NCI-H1436 (cell line): ENCODE measurements at regions not wholly inside any gene's neighbourhood (a gene's known extent, or its start where the extent isn't known, plus 50 kb on each side); places are given as distances from the start of the nearest gene placed in this dataset.

ENCODE experiments used
- DNase-seq: peaks from one replicate; lab custom pipeline; 2025; lab: John Stamatoyannopoulos, UW

DNA sequence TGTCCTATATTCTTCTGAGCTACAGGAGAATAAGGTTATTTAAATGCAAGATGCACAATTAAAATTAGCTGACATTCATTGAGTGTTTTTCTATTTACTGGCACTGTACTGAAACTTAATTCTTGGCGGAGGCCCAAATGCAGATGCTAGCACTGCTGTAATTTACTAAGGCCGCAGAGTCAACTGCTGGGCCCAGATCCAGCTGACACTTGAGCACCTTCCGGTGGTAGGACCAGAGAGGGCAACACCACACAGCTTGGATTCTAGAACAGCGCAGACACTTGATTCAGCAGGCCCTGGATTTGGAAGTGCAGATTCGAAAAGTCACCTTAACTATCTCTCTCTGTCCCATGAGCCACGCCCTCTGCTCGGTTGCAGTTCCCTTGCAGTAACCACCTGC is 228.6 kb upstream of the TMEM72 start:
- DNase-seq = no peak

DNA sequence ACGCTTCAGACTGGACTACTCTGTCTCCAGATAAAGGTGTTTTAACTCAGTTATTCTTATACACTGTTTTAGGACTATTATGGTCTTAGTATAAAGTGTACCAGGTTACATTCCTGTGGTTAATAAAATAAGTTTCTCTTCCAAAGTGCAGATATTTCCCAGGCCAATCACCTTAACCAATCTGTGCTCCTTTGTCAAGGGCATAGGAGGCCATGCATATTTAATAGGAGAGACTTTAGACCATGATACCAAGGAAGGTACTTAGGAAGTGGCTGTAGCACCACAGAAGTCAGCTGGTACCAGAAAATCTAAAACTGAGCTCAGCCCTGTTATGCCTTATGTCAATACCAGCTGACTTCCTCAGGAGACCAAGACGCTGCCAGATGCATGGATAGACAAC is 226.5 kb upstream of the TMEM72 start:
- no peak for DNase-seq

DNA sequence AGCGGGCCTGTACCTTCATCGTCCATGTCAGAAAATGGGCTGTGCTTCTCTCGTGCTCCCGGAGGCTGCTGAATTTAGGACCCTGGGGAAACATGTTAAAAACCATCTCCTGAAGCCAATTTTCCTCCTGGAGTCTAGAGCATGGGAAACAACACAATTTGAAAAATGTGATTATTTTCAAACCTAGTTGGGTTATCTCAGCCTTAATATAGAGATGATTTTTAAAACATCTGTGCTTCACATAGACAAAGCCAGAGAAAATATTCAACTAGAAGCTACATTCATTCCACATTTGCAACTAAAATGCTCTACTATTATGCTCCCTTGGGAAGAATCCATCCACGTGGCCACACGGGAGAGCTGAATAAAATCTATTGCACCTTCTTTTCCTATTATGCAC is 225.9 kb upstream of the TMEM72 start:
- DNase-seq = no peak

DNA sequence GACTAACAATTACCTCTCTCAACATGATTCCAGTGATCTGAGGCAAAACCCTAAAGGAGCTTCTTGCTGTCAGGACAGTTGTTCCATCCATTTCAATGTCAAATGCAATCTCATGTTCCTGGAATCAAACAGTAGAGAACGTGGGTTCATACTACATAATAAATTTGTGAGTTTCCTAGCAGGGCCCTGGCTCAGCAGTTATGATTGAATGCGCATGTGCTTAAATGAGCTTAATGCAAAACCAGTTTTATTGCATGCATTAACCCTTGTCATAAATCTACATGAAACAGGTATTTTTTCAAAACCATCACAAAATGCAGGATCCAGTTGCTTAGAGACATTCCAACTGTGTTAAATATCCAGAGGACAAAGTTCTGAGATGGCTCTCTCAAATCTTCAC is 225.4 kb upstream of the TMEM72 start:
- DNase-seq = no peak

DNA sequence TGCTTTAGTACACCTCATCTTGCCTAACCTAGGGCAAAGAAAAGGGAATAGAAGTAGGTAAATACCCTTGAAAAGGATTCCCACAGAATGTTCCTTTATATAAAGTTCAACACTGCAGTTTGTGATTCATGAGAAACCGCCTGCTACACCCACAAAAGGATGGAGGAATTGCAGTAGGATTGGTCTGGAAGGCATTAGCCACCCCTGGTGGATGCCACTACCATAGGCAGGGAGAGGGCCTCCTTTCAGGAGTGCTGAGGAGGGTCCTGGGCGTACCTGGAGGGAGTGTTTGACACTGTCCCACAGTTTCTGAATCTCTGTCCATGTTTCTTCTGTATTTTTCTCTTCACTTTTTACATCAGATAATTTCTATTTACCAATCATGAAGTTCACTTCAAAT is 221.8 kb upstream of the TMEM72 start:
- no peak for DNase-seq

DNA sequence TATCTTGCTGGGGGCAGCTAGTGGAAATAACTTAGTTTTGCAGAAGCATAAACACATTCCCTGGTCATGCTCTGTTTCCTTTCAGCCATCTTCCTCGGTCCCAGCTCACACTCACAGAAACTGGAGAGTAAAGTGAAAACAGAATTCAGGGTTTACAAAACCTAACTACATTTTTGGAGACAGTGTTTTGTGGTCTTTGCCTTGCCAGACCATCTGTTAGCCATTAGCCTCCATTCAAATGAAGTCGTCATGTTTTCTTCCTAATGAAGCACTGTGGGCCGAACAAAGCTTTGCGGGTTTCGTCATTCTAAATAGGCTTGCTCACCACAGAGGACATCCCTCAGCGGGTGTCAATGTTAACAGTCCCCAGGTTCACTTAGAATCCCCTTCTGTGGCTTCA is 214.6 kb upstream of the TMEM72 start:
- DNase-seq = no peak

DNA sequence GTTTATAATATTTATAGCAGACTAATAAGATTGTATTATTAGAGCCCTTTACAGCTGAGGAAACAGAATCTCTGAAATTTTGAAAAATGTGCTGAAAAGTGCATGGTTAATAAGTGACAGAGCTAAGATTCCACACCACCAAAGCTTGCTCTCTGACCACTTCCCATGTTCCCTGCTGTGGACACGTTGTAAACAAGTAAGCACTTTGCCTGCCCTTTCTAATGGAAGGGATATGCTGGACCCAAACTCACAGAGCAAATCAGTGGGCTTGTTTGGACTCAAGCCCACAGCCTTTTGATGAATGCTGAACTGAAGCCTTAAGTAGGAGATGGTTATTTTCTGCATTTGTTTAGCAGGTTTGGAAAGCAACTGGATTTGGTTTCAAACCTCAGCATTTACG is 214.0 kb upstream of the TMEM72 start:
- DNase-seq = no peak

DNA sequence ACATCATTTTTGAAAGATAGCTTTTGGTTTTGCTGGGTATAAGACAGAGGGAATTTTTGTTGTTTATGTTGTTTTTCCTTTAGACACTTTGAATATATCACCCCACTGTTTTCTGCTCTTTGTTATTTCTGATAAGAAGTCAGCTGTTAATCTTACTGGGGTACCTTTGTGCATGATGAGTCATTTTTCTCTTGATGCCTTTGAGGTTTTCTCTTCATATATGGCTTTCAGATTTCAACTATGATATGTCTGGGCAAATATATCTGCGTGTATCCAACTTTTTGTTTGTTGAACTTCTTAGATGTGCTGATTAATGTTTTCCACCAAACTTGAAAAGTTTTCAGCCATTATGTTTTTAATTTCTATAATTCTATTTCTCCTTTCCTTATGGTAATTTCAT is 208.6 kb upstream of the TMEM72 start:
- DNase-seq = no peak

DNA sequence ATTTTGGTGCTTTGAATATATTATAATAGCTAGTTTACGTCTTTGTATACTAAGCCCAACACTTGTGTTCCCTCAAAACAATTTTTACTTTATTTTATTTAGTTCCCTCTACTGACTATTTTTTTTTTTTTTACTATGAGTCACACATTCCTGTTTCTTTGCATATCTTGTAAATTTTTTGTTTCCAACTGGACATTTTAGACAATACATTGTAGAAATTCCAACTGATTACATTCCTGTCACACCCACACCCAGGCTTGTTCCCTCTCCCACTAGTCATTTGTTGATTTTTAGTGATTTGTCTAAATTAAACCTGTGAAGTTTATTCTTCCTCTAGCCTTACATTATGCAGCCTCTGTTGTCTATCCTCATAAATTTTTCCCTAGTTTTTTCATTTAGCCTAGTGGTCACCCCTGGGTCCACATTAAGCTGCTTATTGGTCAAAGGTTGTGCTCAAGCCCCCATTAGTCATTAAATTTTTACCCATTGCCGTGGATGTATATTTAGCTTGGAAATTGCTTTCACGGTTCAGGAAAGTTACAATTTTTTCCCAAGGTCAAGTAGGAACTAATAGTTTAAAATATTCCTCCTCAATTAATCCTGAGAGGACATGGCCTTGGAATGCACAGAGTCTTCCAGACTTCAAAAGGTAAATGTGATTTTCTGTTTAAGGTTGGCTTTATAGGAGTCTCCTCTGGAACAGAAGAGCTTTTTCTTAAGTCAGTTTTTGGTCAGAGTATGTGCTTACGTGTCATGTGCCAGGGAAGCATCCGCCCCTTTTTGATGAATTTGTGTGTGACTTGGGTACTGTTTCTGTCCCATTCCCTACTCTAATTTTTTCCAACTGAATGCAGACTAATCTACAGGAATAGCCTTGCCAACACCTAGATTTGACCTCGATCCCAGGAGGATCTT is 207.6 kb upstream of the TMEM72 start:
- DNase-seq = no peak

DNA sequence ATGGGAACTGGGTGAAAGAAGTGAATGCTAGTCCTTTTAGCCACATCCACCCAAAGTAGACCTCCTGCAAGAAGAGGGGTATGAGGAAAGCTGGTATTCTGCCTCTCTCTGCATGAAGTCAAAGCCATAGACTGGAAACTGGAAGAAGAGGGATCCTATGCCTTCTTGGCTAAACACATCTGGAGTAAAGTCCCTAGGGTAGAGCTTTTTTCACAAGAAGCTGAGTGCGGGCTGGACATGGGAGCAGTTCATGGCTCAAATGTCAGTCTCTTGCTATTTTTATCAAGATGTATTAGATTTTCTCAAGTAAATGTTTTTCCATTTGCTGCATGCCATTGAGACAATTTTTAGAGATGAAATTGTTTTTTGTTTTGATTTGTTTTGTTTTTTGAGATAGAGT is 206.5 kb upstream of the TMEM72 start:
- DNase-seq = no peak

DNA sequence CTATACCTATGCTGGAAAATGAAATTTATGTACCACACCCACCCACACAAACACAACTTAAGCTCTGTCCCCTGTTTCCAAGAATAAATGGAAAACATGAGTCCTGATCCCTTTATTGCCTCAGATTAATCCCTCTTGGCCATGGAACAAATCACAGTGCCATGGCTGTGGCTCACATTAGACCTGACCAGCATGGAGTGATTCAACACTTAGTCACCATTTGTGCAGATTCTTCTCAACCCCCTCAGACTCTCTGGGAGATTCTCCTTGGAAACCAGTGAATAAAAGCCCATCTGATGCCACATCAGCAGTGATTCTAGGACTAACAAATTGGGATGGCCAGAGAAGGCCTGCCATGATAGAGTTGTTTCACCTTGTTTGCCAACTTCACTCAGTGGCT is 204.4 kb upstream of the TMEM72 start:
- no peak for DNase-seq

DNA sequence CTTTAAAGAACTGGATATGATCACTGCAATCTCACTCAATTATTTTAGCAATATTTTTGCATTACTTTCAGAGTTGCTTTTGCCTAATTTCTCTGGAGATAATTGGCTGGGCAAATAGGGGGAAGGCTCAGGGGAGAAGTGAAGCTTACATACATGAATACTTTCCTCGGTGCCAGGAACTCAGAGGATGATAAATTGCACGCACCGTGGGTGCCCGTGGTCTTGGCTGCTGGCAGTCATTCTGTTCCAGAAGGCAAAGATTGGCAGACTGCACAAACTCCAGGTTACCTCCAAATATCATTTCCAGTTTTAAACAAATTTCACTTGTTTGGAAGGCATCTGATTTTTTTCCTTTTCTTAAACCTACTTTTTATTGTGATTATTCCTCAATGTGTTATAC is 197.8 kb upstream of the TMEM72 start:
- DNase-seq = no peak

DNA sequence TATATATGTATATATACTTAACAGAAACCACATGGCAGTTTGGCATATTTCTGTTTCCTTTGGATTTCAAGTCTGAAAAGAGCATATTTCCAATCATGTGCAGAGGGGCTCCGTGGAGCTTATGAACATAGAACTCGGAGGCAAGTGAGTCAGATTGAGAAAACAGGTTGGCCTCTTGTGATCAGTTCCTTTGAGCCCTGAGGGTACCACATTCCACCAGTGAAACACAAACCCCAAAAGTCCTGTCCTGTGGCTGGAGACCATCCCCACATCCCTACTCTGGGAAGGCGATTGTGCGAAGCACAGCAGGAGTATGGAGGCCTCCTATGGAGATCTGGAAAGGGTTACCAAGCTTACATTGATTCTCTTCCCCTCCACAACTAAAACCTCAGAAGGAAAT is 196.7 kb upstream of the TMEM72 start:
- DNase-seq = no peak

DNA sequence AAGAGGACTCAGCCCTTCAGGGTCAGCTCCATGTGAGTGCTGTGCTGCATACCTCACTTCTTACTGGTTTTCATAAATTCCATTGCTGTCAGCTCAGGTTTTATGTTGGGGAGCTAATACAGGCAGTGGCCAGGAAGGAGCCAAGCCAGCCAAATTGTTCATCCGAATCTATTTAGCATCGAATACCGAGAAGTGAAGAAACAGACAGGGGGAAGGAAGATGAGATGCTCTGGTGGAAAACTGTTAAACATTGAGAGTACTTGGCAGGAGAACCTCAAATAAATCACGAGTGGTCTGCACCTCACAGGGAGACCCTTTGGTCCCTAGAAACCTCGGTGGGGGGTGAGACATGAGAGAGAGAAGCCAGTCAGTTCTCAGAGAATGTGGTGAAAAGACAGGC is 196.0 kb upstream of the TMEM72 start:
- DNase-seq = no peak

DNA sequence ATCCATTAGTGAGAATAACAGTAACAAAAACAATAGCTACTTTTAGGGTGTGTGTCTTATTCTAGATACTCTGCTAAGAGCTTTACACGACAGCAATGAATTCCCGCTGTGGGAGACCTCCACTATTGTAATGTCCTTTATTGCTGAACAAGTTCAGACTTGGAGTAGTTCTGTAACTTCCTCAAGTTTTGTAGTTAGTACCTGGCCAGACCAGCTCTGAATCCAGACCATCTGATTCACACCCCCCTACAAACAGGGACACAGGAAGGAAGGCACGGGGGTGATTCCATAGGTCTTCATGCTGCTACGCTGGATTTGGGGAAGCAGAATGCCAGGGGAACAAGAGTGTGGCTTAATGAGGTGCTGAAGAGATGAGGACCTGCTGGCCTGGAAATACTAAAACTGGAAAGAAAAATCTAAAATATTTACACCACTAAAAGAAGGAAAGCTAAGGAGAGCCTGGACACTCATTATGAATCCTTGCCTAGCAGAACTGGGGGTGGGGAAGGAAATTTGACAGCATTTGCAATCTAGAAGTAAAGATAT is 194.6 kb upstream of the TMEM72 start:
- DNase-seq = no peak

DNA sequence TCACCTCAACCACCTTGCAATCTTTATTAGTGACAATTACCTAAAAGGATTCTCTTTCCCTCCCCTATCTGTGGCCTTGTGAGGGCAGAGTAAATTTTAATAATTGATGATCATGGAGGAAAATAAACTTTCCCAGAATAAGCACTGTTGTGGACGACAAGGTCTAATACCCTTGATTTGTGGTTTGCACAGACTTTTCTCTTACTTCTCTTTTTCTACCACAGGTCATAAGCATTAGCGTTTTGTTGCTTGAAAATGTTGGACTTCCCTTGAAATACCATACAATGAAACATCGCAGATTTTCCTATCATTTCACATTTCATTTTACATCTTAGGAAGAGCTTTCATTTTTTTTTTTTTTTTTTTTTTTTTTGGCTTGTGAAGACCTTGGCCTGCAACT is 188.1 kb upstream of the TMEM72 start:
- no peak for DNase-seq

DNA sequence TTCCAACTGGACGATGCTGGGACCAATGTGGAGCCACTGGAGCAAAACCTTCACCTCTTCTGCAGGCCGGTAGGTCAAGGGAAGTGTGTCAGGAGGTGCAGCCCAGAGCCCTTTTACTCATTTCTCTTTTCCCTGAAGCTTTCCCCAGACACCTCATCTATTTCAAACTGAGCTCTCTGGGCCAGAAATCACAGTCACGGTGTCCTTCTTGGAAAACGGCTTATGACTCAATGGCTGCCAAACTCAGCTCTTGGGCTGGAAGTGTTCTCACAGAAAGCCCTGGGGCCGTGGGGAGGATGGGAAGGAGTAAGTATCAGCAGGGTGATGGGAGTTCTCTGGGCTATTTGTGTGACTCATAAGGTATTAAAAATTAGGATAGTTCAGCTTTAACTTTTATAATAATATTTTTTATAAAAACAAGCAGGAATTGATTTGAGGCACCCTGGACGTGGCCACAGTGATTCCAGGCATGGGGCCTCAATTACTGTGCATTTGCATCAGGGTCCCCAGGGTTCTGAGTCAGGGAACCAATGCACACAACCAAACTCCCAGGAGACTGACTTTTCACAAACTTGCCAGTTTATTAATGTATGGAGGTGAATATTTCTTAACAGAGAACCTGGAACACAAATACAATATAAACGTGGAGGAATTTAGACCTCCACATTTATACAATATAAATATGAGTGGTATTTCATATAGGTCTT is 187.4 kb upstream of the TMEM72 start:
- no peak for DNase-seq

DNA sequence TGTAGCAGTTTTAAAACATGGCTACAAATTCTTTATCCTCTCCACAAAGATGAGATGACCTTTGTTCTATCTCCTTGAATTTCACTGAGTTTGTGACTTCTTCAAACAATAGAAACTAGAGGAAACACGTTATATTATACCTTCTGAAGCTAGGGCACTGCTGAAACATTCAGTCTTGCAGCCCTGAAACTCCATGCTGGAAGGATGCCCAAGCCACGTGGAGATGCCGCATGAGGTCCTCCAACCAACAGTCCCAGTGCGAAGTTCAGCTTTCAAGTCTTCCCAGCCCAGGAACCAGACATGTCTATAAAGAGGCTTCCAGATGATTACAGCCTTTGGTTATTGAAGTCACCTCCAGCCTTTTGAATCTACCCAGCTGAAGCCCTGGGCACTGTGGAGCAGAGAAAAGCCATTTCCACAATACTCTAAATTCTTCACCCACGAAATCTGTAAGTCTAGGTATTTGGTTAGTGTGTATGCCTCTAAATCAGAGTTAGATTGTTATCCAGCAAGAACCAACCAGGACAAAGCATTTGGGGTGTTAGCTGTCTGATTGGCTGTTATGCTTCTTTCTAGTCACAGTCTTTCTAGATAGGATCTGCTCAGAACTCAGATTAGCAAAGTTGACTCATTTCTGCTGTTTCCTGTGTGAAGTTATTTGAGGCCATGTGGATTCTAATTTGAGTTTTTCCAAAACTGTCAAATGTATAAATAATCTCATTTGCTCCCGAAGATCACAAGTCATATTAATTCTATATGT is 186.5 kb upstream of the TMEM72 start:
- no peak for DNase-seq

DNA sequence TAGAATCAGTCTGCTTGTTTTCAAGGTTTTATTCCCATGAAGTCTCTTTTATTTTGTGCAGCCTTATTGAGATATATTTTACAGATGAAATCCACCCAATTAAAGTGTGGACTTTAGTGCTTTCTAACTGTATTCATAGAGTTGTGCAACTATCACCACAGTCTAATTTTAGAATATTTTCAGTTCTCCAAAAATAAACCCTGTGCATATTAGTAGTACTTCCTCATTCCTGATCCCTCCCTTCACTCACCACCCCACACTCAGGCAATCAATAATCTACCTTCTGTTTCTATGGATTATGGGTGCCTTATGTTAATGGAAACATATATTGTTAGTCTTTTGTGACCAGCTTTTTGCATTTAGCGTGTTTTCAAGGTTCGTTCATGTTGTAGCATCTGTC is 185.7 kb upstream of the TMEM72 start:
- DNase-seq = no peak

DNA sequence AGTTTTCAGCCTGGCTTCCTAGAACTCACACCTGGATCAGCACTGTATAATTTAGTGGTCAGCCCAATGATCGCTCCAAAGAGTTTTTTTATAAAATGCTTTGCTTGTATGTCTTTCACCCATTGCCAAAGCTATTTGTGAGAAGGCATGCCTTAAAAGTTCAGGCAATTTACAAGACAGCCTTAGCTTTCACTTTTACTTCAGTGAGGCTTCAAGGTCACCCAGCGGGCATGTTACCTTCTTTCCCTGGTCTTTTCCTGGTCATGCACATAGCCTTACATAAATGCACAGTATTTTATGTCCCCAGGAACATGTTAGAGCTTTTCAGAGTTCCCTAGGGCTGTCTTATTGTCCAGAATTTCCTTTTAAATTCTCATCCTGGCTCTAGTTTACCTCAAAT is 179.9 kb upstream of the TMEM72 start:
- DNase-seq = no peak

DNA sequence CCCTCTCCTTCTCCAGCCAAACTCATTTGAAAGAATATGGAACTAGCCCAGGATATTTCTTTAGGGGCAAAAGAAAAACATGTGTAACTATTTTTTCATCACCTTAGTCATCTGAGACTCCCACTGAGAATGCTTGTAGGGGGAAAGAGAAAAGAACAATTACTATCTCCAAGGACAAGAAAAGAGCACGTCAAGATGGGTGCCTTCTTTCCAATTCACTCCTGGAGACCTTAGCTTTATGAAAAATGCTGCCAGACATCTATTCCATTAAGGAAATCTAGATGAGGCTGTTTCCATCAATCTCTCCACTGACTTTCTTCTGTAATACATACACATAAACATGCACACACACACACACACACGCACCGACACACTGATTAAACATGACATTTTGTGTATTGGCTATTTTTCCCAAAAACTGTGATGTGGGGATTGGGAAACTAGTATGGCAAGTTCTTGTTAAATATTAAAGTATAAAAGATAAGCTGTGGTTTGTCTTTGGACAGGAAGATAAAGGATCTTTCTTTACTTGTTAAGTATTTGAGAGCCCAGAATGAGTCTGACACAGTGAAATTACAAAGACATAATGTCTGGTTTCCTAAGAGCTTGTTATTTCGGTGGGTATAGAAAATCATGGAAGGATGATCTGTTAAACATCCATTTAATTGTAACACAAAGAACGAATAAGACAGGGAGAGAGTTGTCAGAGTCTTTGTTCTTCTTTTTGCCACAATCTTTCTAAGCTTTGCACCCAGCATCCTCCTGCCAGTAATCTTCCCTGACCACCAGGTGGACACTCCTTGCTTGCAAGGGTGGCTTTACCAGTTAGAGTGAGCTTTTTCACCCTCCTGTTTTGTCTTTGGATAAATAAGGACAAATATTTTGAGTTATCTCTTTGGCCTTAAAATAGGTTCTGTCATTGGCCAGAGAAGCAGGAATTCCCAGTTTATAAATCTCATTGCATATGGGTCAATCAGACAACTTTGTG is 177.3 kb upstream of the TMEM72 start:
- DNase-seq = no peak
